Glomerular visceral epithelial cell (primary cell): ENCODE measurements at regions not wholly inside any gene's neighbourhood (a gene's known extent, or its start where the extent isn't known, plus 50 kb on each side); places are given as distances from the start of the nearest gene placed in this dataset.

Experiments used
- DNase-seq: peaks from one replicate; pipeline ENCODE4 v3.0.0-alpha.2; 2016; ENCODE audit errors: extremely low spot score

- no peak for DNase-seq
Observed at GRCh38 chr13:68160466-68160865, 930.3 kb upstream of the PCDH9 start.

DNA sequence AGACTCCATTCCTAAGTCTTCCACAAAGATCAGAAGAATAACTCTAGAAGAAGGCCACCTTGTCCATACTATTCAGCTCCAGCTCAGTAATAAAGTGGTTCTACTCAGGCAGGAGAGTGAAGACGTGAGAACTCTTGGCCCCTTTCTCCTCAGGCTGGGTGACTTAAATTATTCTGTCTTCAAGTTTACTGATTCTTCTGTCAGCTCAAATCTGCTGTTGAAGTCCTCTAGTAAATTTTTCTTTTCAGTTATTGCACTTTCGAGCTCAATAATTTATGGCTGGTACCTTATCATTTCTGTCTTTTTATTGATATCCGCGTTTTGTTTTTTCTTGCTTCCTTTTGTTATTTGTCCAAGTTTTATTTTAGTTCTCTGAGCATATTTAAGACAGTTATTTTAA is 922.3 kb upstream of the PCDH9 start:
- DNase-seq, result no peak

- no peak for DNase-seq
Observed at GRCh38 chr13:68145852-68146251, 915.7 kb upstream of the PCDH9 start.

GRCh38 chr13:68128297-68128915 is 898.3 kb upstream of the PCDH9 start:
- no peak for DNase-seq

GRCh38 chr13:68125087-68125480 is 894.9 kb upstream of the PCDH9 start:
- DNase-seq, result no peak

DNA sequence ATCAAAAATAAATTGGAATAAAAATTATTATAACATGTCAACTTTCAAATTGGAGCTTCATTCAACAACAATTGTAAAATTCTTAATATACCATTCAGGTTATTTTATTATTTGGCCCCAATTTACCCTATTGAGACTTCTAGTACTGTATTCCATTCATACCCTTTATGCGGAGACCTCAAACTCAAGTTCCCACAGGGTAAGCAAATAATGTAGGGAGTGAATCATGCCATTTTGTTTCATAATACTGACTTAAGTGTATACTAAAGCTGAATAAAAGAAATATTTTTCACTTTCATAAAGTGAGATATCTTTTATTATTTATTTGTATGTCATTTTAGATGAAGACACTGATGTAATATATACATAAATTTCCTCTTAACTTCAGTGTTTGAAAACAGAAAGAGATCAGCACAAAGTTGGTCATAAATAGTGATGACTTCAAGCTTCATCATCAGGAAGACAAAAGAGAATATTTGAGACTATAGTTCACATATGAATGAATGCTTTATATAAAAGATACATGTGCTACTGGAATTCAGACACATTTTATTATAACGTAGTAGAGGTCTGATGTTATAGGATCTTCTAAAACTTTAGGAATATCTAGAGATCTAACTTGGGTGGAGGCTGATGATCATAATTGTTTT is 894.4 kb upstream of the PCDH9 start:
- no peak for DNase-seq

GRCh38 chr13:68110178-68110768 is 880.1 kb upstream of the PCDH9 start:
- DNase-seq, result no peak

- DNase-seq, result no peak
Observed at GRCh38 chr13:68107667-68108066, 877.5 kb upstream of the PCDH9 start.

GRCh38 chr13:68099631-68100030 is 869.5 kb upstream of the PCDH9 start:
- DNase-seq, result peak; percentile 74

DNA sequence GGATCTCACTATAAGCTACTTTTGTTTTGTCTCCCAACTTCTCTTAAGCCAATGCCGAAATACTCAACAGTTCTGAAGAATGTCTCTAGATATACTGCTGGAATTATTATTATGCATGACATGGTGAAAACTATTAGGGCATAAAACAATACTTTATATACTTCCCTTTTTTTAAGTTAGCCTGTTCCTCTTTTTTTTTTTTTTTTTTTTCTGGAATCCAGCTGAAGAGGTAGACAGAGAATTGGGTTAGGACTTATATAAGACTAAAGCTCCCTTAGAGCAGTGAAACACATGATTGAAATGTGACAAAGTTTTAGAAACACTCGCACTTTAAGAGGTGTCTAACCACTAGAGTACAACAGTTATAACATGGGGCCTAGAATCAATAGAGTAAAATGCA is 850.9 kb upstream of the PCDH9 start:
- no peak for DNase-seq

- DNase-seq, result no peak
Observed at GRCh38 chr13:68078874-68079273, 848.7 kb upstream of the PCDH9 start.

DNA sequence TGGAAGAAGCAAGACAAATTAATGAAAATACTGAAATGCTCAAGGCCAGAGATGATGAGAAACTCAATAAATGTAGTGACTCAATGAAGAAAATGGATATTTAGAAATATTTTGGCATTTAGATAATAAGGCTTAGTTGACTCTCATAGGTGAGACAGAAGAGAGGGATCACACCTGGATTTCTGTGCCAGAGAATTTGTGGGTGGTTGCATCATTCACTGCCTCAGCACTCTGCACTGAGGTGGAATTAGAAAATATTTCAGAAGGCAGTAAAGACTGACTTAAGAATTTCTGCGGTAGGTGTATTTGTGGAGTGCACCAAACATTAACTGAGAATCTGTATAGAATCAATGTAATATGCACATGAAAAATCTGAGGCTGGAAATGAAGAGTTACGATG is 848.3 kb upstream of the PCDH9 start:
- no peak for DNase-seq

DNA sequence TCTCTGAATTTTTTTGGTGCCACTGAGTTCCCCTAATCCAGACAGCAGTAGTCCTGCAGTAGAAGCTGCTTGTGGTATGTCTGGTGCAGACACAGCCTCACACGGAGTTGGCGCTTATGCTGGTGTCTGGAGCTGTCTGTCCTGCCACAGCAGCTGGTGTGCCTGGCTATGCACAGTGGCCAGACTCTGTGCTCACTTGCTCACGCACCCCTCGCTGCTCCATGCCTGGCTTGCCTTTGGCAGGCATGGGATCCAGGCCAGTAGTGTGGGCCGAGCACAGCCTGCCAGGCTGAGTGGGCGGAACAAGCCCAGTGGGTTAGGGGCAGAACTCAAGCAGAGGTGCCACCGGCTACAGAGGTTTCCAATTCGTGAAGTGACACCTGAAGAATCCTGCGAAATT is 845.9 kb upstream of the PCDH9 start:
- DNase-seq, result no peak

DNA sequence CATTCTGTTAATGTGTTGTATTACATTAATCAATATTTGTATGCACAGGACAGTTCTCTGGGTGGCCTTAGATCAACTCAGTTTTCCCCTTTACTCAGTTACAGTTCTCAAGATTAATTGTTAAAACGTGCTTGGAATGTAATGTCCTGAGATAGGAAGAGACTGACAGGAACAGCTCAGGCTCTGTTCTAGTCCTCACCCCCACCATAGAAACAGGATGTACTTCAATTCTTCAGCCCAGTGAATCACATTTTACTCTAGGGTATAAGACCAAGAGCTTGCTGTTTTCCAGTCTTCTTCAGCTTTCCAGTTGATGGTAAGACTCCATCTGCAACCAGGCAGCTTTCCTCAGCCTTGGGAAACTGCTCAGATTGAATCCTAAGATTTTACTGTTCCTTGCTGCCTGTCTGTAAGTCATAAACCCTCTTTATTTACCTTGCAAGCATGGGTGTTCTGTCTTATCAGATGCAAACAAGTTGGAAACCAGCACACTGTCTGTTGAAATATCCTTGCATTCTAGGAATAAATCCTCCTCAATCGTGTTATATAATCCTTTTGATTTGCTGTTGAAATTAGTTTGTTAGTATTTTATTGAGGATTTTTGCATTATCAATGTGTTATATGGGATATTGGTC is 836.9 kb upstream of the PCDH9 start:
- DNase-seq, result no peak

DNA sequence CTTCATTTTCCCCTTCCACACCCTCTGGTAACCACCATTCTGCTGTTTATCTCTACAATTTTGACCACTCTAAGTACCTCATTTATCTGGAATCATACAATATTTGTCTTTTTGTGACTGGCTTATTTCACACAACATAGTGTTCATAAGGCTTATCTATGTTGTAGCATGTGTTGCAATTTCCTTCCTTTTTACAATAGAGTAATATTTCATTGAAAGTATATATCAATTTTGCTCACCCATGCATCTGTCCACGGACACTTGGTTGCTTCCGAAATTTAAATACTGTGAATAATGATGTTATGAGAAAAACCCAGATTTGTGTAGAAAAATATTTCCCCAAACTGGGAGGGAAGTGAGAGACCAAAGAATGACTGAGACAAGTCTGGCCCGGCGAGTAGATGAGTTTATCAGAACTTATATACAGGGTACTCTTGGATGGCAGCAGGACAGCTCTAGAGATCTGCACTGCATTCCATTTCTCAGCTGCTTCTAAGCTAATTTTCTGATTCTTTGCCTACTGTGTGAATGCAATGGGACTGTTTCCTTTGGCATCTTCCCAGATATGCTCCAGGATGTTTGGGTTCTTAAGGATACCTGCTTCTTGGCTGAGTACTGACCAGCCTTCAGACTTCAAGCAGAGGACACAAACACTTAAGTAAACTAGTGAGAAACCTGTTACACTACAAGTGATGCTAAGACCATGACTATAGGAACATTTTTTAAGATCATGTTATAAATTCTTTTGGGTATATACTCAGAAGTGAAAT is 834.0 kb upstream of the PCDH9 start:
- DNase-seq, result no peak

DNA sequence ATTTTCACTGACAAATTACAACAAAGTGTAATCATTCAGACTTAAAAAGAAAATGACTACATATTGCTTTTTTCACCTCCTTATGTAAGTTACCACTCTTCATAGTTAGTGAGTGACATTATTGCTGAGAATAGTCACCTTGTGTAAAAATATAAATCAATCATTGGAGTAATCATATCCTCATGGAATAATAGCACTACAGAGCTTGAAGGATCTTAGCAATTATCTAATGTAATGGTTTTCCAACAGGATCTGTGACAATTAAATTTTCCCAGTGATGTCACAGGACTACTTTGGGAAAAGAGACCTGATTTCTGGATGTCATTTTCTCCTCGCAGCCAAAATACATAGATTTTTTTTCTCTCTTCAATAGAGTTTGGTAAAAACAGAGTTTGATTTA is 833.0 kb upstream of the PCDH9 start:
- no peak for DNase-seq

- DNase-seq, result no peak
Observed at GRCh38 chr13:68057836-68058235, 827.7 kb upstream of the PCDH9 start.

- DNase-seq, result peak; percentile 41
Observed at GRCh38 chr13:68056816-68057710, 826.9 kb upstream of the PCDH9 start.

DNA sequence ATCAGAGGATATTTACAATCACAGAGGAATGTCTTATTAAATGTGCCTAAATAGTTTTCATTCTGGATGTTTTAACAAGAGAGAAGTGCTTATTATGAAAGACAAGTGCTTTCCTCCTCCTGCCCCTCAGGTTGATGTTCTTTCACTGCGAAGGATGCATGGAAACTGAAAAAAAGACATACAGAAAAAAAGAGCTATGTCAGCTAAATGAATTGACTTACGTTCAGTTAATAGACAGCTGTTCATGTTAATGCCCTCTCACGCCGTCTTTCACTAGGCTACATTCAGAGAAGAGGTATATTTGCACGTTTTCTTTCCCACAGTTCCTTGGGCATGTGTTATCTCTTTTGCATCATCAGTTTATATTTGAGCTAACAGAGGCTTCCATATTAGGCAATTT is 821.8 kb upstream of the PCDH9 start:
- DNase-seq, result no peak

DNA sequence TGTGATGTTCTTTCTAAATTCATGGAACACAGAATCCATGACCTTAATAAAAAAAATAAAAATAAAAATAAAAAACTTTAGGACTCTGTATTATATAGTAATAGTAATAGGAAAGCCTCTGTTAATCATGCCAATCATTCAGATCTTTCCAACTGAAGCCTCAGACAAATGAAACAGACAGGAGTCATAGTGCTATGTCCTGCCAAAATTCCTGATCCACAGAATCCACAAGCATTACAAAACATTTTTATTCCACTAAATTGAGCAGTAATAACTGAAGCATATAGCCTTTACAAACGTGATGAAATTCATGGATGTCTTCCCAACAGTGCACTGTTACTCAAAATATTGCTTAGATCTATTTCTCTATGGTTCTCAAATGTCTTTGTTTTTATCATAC is 820.6 kb upstream of the PCDH9 start:
- no peak for DNase-seq

GRCh38 chr13:68048802-68049359 is 818.7 kb upstream of the PCDH9 start:
- no peak for DNase-seq
